OCI-LY3 (cell line): ENCODE measurements at regions not wholly inside any gene's neighbourhood (a gene's known extent, or its start where the extent isn't known, plus 50 kb on each side); places are given as distances from the start of the nearest gene placed in this dataset.

Experiments
- H2AFZ ChIP-seq: fragments of 200-600, 300-600 bp; shearing (Covaris generic); 2 replicates; pipeline ENCODE4 v1.6.0; 2014; ENCODE audit warnings: antibody characterized with exemption, low read depth, low read length
- H3K27ac ChIP-seq: fragments of 200-600, 300-600 bp; sonication (generic); 2 replicates; pipeline ENCODE4 v1.5.1; 2014; ENCODE audit warnings: mild to moderate bottlenecking, low read length, moderate library complexity, mixed read lengths
- H3K27me3 ChIP-seq: fragments of 200-600, 300-600 bp; sonication (generic); 2 replicates; pipeline ENCODE4 v1.6.1; 2014; ENCODE audit warnings: low read depth, low read length, mixed read lengths
- H3K36me3 ChIP-seq: fragments of 200-600, 300-600 bp; sonication (generic); replicated peaks from 2 replicates; pipeline ENCODE3; 2014; ENCODE audit warnings: low read depth, low read length, mixed read lengths
- H3K4me1 ChIP-seq: fragments of 300-600, 200-600 bp; sonication (generic); 2 replicates; pipeline ENCODE4 v1.6.1; 2014; ENCODE audit warnings: low read length, mixed read lengths
- H3K4me2 ChIP-seq: fragments of 200-600, 300-600 bp; sonication (generic); 2 replicates; pipeline ENCODE4 v1.6.1; 2014; ENCODE audit warnings: low read length, mixed read lengths
- H3K4me3 ChIP-seq: fragments of 300-600, 200-600 bp; sonication (generic); 2 replicates; pipeline ENCODE4 v1.5.1; 2014; ENCODE audit warnings: antibody characterized with exemption, mild to moderate bottlenecking, low read length, moderate library complexity
- H3K79me2 ChIP-seq: fragments of 300-600, 200-600 bp; shearing (Covaris generic); 2 replicates; pipeline ENCODE4 v1.6.1; 2014; ENCODE audit warnings: mild to moderate bottlenecking, low read length, mixed read lengths
- H3K9ac ChIP-seq: fragments of 300-600, 200-600 bp; shearing (Covaris generic); 2 replicates; pipeline ENCODE4 v1.6.0; 2014; ENCODE audit warnings: mild to moderate bottlenecking, low read length, moderate library complexity
- H3K9me3 ChIP-seq: fragments of 200-600, 300-600 bp; shearing (Covaris generic); 2 replicates; pipeline ENCODE4 v1.6.1; 2014; ENCODE audit warnings: low read length, mixed read lengths; ENCODE audit not compliant: insufficient read depth
- H4K20me1 ChIP-seq: fragments of 200-600, 300-600 bp; sonication (generic); 2 replicates; pipeline ENCODE4 v1.6.1; 2016; ENCODE audit warnings: low read length, mixed read lengths; ENCODE audit not compliant: insufficient read depth
- EZH2phosphoT487 ChIP-seq: fragments of 200-600 bp; shearing (Covaris generic); IDR thresholded peaks from 2 replicates; pipeline ENCODE4 v1.6.1; 2018; ENCODE audit warnings: antibody characterized with exemption, mixed run types, low read depth
- TF ChIP-seq, protein P1 (sequence below): fragments of 200-600, 300-600 bp; sonication (generic); IDR thresholded peaks from 2 replicates; pipeline ENCODE4 v1.5.1; 2014; ENCODE audit warnings: antibody characterized with exemption, low read length, low read depth

DNA sequence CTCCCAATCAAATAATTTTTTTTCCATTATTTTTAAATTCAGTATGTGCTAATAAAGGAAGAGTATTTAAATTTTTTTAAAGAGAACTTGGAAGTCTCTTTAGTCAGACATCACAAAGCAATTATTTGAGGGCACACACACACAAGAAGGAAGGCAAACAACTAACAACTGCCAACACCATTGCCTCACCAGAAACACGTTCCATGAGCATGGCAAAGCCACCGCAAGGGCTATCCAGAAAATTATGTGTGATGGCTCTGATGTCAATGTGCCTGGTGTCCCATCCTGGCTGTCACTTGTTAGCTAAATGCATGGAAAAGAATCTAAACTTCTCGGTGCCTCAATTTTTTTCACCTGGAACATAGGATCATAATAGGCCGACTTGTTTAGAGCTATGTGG, 262.9 kb downstream of the SEC16B start:
- Histone ChIP-seq H3K9ac (no peak overlapping the region), H3K36me3 (no peaks in the 10 kb centered on the region), H3K4me1 (no peaks in the 10 kb centered on the region), H4K20me1 (no peaks in the 10 kb centered on the region), H3K27ac (no peak overlapping the region), H3K4me3 (no peak overlapping the region), H3K4me2 (no peak overlapping the region), H2AFZ (no peak overlapping the region), H3K27me3 (peaks cover 33% of the 10 kb centered on the region; the same call in 1 of the 2 replicates), H3K79me2 (no peaks in the 10 kb centered on the region), H3K9me3 (no peaks in the 10 kb centered on the region)
- no peak for TF ChIP-seq EZH2phosphoT487
- TF ChIP-seq, protein P1, sequence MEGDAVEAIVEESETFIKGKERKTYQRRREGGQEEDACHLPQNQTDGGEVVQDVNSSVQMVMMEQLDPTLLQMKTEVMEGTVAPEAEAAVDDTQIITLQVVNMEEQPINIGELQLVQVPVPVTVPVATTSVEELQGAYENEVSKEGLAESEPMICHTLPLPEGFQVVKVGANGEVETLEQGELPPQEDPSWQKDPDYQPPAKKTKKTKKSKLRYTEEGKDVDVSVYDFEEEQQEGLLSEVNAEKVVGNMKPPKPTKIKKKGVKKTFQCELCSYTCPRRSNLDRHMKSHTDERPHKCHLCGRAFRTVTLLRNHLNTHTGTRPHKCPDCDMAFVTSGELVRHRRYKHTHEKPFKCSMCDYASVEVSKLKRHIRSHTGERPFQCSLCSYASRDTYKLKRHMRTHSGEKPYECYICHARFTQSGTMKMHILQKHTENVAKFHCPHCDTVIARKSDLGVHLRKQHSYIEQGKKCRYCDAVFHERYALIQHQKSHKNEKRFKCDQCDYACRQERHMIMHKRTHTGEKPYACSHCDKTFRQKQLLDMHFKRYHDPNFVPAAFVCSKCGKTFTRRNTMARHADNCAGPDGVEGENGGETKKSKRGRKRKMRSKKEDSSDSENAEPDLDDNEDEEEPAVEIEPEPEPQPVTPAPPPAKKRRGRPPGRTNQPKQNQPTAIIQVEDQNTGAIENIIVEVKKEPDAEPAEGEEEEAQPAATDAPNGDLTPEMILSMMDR = no peak

DNA sequence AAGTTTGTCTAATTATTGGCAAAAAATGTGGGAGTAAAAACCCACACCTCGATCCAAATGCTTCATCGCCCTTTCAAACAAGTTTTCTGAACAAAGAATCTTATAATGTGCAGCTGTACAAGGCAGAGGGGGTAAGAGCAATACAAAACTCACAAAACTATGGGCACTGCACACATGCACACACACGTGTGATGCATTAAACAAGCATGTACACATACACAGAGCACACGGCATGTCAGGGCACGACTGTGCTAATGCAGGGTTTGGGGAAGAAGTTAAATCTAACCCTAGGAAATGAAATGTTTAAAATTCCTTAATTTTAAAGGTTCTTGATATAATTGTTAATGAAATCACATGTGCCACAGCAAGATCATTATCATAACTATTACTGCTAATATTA, 264.0 kb downstream of the SEC16B start:
- no peak overlapping the region for H3K4me3 ChIP-seq
- no peak overlapping the region for H3K9ac ChIP-seq
- H4K20me1 ChIP-seq = no peaks in the 10 kb centered on the region
- H3K9me3 ChIP-seq = no peaks in the 10 kb centered on the region
- H2AFZ ChIP-seq = no peak overlapping the region
- H3K27ac ChIP-seq = no peak overlapping the region
- no peaks in the 10 kb centered on the region for H3K36me3 ChIP-seq
- no peak overlapping the region for H3K4me2 ChIP-seq
- no peaks in the 10 kb centered on the region for H3K79me2 ChIP-seq
- H3K4me1 ChIP-seq = no peaks in the 10 kb centered on the region
- TF ChIP-seq, protein P1 = no peak
- TF ChIP-seq EZH2phosphoT487 = no peak
- H3K27me3 ChIP-seq = peaks cover 33% of the 10 kb centered on the region; the same call in 1 of the 2 replicates

DNA sequence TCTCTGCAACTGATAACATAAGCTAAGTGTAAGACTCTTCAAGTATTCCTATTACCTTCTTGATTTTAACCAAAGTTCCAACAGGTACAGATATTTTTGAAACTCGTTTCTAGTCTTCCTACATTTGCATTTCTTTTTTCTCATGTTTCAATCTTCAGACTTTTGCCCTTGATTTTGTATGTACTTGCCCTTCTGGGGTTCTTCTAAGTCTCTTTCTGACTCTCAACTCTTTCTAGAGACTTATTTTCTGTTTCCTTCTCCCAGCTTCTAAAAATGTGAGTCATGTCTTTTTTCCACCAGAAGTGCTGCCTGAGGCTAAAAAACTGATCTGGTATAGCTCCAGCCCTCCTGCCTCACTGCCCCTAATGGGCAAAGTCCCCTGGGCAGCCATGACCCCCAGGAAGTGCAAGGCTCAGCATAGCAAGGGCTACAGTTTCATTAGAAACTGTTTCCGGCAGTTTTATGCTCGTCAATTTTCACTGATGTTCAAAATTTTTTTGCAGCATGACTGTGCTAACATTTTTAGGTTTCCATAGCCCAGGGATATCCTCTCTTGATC, 265.9 kb downstream of the SEC16B start:
- Histone ChIP-seq H4K20me1 (no peaks in the 10 kb centered on the region), H3K9me3 (no peaks in the 10 kb centered on the region), H3K27ac (no peak overlapping the region), H3K4me2 (no peak overlapping the region), H3K4me3 (no peak overlapping the region), H3K27me3 (peaks cover 33% of the 10 kb centered on the region; the same call in 1 of the 2 replicates), H3K4me1 (no peaks in the 10 kb centered on the region), H3K79me2 (no peaks in the 10 kb centered on the region), H3K9ac (no peak overlapping the region), H3K36me3 (no peaks in the 10 kb centered on the region), H2AFZ (no peak overlapping the region)
- no peak for TF ChIP-seq EZH2phosphoT487
- TF ChIP-seq, protein P1 = no peak

DNA sequence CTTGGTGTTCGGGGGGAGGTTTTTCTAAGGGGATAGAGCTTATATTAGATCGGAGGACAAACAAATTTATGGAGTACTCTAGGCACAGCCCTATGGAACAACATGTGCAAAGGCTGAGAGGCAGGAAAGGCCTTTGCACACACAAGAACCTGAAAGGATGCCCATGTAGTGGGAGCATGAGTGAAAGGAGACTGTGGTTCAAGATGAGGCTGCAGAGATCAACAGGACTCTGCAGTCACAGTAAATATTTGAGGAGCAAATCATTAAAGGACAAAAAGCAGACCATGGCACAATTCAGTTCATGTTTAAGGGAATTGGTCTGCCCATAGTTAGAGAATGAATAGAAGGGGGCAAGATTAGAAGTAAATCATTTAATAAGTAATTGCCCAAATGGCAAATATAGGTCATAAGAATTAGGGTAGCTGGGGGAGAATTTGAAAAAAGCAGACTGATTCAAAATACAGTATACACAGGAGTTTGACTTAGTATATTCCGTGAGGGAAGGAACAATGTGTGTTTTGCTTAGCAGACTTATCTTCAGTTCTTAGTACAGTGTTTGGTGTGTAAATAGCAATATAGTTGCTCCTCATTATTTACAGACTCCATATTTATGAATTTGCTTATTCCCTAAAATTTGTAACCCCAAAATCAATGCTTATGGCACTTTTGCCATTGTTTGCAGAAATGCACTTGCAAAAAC, 268.1 kb downstream of the SEC16B start:
- Histone ChIP-seq H3K36me3 (no peaks in the 10 kb centered on the region), H3K27me3 (peaks cover 22% of the 10 kb centered on the region; the same call in 1 of the 2 replicates), H3K9me3 (no peaks in the 10 kb centered on the region), H4K20me1 (no peaks in the 10 kb centered on the region), H3K4me3 (no peak overlapping the region), H3K27ac (no peak overlapping the region), H3K79me2 (no peaks in the 10 kb centered on the region), H3K4me1 (no peaks in the 10 kb centered on the region), H3K4me2 (no peak overlapping the region), H3K9ac (no peak overlapping the region), H2AFZ (no peak overlapping the region)
- TF ChIP-seq, protein P1 = no peak
- no peak for TF ChIP-seq EZH2phosphoT487
